Activated naive CD4-positive, alpha-beta T cell treated with anti-CD3 and anti-CD28 coated beads for 36 hours (primary cell): ENCODE measurements at regions not wholly inside any gene's neighbourhood (a gene's known extent, or its start where the extent isn't known, plus 50 kb on each side); places are given as distances from the start of the nearest gene placed in this dataset.

Experiments used
- CTCF ChIA-PET: fragments of 350-600 bp; sonication (Branson Sonifier 250); formaldehyde crosslinking; loops from one replicate; lab custom pipeline; 2021; ENCODE audit warnings: antibody characterized with exemption; lab: Charles Lee
- DNase-seq: peaks from one replicate; pipeline ENCODE4 v3.0.0-alpha.2; 2020
- H3K27ac Mint-ChIP-seq: one replicate; pipeline ENCODE4 v1.8.0; 2021; ENCODE audit warnings: mild to moderate bottlenecking, mixed read lengths
- H3K27me3 Mint-ChIP-seq: one replicate; pipeline ENCODE4 v1.8.0; 2021; ENCODE audit warnings: low read depth, mixed read lengths
- H3K36me3 Mint-ChIP-seq: one replicate; pipeline ENCODE4 v1.8.0; 2021; ENCODE audit warnings: low read depth, mixed read lengths
- H3K4me1 Mint-ChIP-seq: one replicate; pipeline ENCODE4 v1.8.0; 2021; ENCODE audit warnings: low read depth, mixed read lengths
- H3K4me3 Mint-ChIP-seq: one replicate; pipeline ENCODE4 v1.8.0; 2021; ENCODE audit warnings: mild to moderate bottlenecking, moderate library complexity, mixed read lengths
- H3K9me3 Mint-ChIP-seq: one replicate; pipeline ENCODE4 v1.8.0; 2021; ENCODE audit warnings: mixed read lengths
- intact Hi-C: fragments of 100-400 bp; cut with micrococcal nuclease; formaldehyde crosslinking; loops from one replicate; pipeline ENCODE4 v1.15.1; 2023

- intact Hi-C loops: no loop called here
- H3K4me1 Mint-ChIP-seq: no peaks in the 10 kb centered on the region
- no peak overlapping the region for H3K4me3 Mint-ChIP-seq
- no peaks in the 10 kb centered on the region for H3K36me3 Mint-ChIP-seq
- H3K27me3 Mint-ChIP-seq: no peaks in the 10 kb centered on the region
- DNase-seq: no peak
- no peak overlapping the region for H3K27ac Mint-ChIP-seq
- CTCF ChIA-PET: no interaction called here
- peaks cover 9% of the 10 kb centered on the region for H3K9me3 Mint-ChIP-seq
These were observed 1312.3 kb upstream of the PIK3C3 start for GRCh38 chr18:40642692-40643229.

GRCh38 chr18:40631319-40631718, 1323.7 kb upstream of the PIK3C3 start:
- Mint-ChIP-seq H3K27ac (no peak overlapping the region), H3K4me3 (no peak overlapping the region), H3K4me1 (no peaks in the 10 kb centered on the region), H3K9me3 (peaks cover 14% of the 10 kb centered on the region), H3K27me3 (no peaks in the 10 kb centered on the region), H3K36me3 (no peaks in the 10 kb centered on the region)
- intact Hi-C loops: no loop called here
- DNase-seq: no peak
- CTCF ChIA-PET: no interaction called here

GRCh38 chr18:40630496-40630895, 1324.5 kb upstream of the PIK3C3 start:
- Mint-ChIP-seq H3K4me3 (no peak overlapping the region), H3K36me3 (no peaks in the 10 kb centered on the region), H3K27ac (no peak overlapping the region), H3K9me3 (peaks cover 13% of the 10 kb centered on the region), H3K27me3 (no peaks in the 10 kb centered on the region), H3K4me1 (no peaks in the 10 kb centered on the region)
- CTCF ChIA-PET: no interaction called here
- no peak for DNase-seq
- intact Hi-C loops: no loop called here

- no peak overlapping the region for H3K27ac Mint-ChIP-seq
- no peak for DNase-seq
- H3K36me3 Mint-ChIP-seq: no peaks in the 10 kb centered on the region
- no peaks in the 10 kb centered on the region for H3K27me3 Mint-ChIP-seq
- intact Hi-C loops: loop anchor here (5.0 kb wide), 1 partner anchor 652 kb away; no protein-coding TSS in a partner anchor
- H3K9me3 Mint-ChIP-seq: peaks cover 2% of the 10 kb centered on the region
- CTCF ChIA-PET: no interaction called here
- no peak overlapping the region for H3K4me3 Mint-ChIP-seq
- H3K4me1 Mint-ChIP-seq: no peaks in the 10 kb centered on the region
These were observed 1330.1 kb upstream of the PIK3C3 start for GRCh38 chr18:40624959-40625358.

- intact Hi-C loops: no loop called here
- Mint-ChIP-seq H3K9me3 (peaks cover 7% of the 10 kb centered on the region), H3K4me1 (no peaks in the 10 kb centered on the region), H3K27me3 (no peaks in the 10 kb centered on the region), H3K27ac (no peak overlapping the region), H3K36me3 (no peaks in the 10 kb centered on the region), H3K4me3 (no peak overlapping the region)
- CTCF ChIA-PET: interaction anchor here (0.6 kb wide), 1 partner anchor 357 kb away, joined by 3 read pairs; no protein-coding TSS in a partner anchor
- DNase-seq: no peak
These were observed 1341.3 kb upstream of the PIK3C3 start for GRCh38 chr18:40613721-40614120.

- H3K36me3 Mint-ChIP-seq: no peaks in the 10 kb centered on the region
- intact Hi-C loops: no loop called here
- no peaks in the 10 kb centered on the region for H3K27me3 Mint-ChIP-seq
- DNase-seq: no peak
- H3K4me3 Mint-ChIP-seq: no peak overlapping the region
- H3K4me1 Mint-ChIP-seq: no peaks in the 10 kb centered on the region
- no peak overlapping the region for H3K27ac Mint-ChIP-seq
- CTCF ChIA-PET: interaction anchor here (0.6 kb wide), 1 partner anchor 1370 kb away, joined by 3 read pairs; no protein-coding TSS in a partner anchor
- peaks cover 8% of the 10 kb centered on the region for H3K9me3 Mint-ChIP-seq
These were observed 1342.7 kb upstream of the PIK3C3 start for GRCh38 chr18:40612356-40612755.

- intact Hi-C loops: no loop called here
- Mint-ChIP-seq H3K27ac (no peak overlapping the region), H3K4me1 (no peaks in the 10 kb centered on the region), H3K9me3 (peaks cover 5% of the 10 kb centered on the region), H3K27me3 (no peaks in the 10 kb centered on the region), H3K4me3 (no peak overlapping the region), H3K36me3 (no peaks in the 10 kb centered on the region)
- CTCF ChIA-PET: no interaction called here
- DNase-seq: no peak
These were observed 1346.8 kb upstream of the PIK3C3 start for GRCh38 chr18:40608226-40608625.

GRCh38 chr18:40607542-40608148, 1347.4 kb upstream of the PIK3C3 start:
- no peak for DNase-seq
- Mint-ChIP-seq H3K27me3 (no peaks in the 10 kb centered on the region), H3K36me3 (no peaks in the 10 kb centered on the region), H3K27ac (no peak overlapping the region), H3K4me3 (no peak overlapping the region), H3K4me1 (no peaks in the 10 kb centered on the region), H3K9me3 (peaks cover 5% of the 10 kb centered on the region)
- CTCF ChIA-PET: no interaction called here
- intact Hi-C loops: no loop called here

- Mint-ChIP-seq H3K36me3 (no peaks in the 10 kb centered on the region), H3K4me1 (no peaks in the 10 kb centered on the region), H3K4me3 (no peak overlapping the region), H3K9me3 (peaks cover 4% of the 10 kb centered on the region), H3K27ac (no peak overlapping the region), H3K27me3 (no peaks in the 10 kb centered on the region)
- intact Hi-C loops: no loop called here
- CTCF ChIA-PET: no interaction called here
- DNase-seq: no peak
These were observed 1348.0 kb upstream of the PIK3C3 start for GRCh38 chr18:40606996-40607395.

- Mint-ChIP-seq H3K4me3 (no peak overlapping the region), H3K36me3 (no peaks in the 10 kb centered on the region), H3K4me1 (no peaks in the 10 kb centered on the region), H3K27me3 (no peaks in the 10 kb centered on the region), H3K27ac (no peak overlapping the region), H3K9me3 (peaks cover 3% of the 10 kb centered on the region)
- intact Hi-C loops: no loop called here
- no peak for DNase-seq
- CTCF ChIA-PET: no interaction called here
These were observed 1371.4 kb upstream of the PIK3C3 start for GRCh38 chr18:40583671-40584070.

- CTCF ChIA-PET: no interaction called here
- Mint-ChIP-seq H3K9me3 (peaks cover 3% of the 10 kb centered on the region), H3K4me3 (no peak overlapping the region)
These were observed 1372.9 kb upstream of the PIK3C3 start for GRCh38 chr18:40582105-40582504.

GRCh38 chr18:40577981-40578365, 1377.1 kb upstream of the PIK3C3 start:
- H3K4me1 Mint-ChIP-seq: no peaks in the 10 kb centered on the region
- H3K36me3 Mint-ChIP-seq: no peaks in the 10 kb centered on the region
- no peak overlapping the region for H3K4me3 Mint-ChIP-seq
- no peaks in the 10 kb centered on the region for H3K27me3 Mint-ChIP-seq
- no peak overlapping the region for H3K27ac Mint-ChIP-seq
- no peak for DNase-seq
- CTCF ChIA-PET: no interaction called here
- intact Hi-C loops: no loop called here
- peaks cover 2% of the 10 kb centered on the region for H3K9me3 Mint-ChIP-seq

More at GRCh38 chr18:40582105-40582504, 1372.9 kb upstream of the PIK3C3 start:
- H3K27me3 Mint-ChIP-seq: no peaks in the 10 kb centered on the region
- H3K4me1 Mint-ChIP-seq: no peaks in the 10 kb centered on the region
- no peak for DNase-seq
- intact Hi-C loops: no loop called here
- no peak overlapping the region for H3K27ac Mint-ChIP-seq
- H3K36me3 Mint-ChIP-seq: no peaks in the 10 kb centered on the region

- intact Hi-C loops: no loop called here
- peaks cover 2% of the 10 kb centered on the region for H3K9me3 Mint-ChIP-seq
- no peaks in the 10 kb centered on the region for H3K36me3 Mint-ChIP-seq
- no peak overlapping the region for H3K27ac Mint-ChIP-seq
- H3K27me3 Mint-ChIP-seq: no peaks in the 10 kb centered on the region
- no peak for DNase-seq
- CTCF ChIA-PET: no interaction called here
- H3K4me1 Mint-ChIP-seq: no peaks in the 10 kb centered on the region
- H3K4me3 Mint-ChIP-seq: no peak overlapping the region
These were observed 1377.6 kb upstream of the PIK3C3 start for GRCh38 chr18:40577239-40577980.
